ENCODE measurements at regions not wholly inside any gene's neighbourhood (a gene's known extent, or its start where the extent isn't known, plus 50 kb on each side); places are given as distances from the start of the nearest gene placed in this dataset.
A peak's percentile ranks its signal among the peaks of the same experiment; 100 is the strongest.

- DNase-seq = no peak
Observed at GRCh38 chr6:122524056-122524455, 52.4 kb upstream of the SERINC1 start.

DNA sequence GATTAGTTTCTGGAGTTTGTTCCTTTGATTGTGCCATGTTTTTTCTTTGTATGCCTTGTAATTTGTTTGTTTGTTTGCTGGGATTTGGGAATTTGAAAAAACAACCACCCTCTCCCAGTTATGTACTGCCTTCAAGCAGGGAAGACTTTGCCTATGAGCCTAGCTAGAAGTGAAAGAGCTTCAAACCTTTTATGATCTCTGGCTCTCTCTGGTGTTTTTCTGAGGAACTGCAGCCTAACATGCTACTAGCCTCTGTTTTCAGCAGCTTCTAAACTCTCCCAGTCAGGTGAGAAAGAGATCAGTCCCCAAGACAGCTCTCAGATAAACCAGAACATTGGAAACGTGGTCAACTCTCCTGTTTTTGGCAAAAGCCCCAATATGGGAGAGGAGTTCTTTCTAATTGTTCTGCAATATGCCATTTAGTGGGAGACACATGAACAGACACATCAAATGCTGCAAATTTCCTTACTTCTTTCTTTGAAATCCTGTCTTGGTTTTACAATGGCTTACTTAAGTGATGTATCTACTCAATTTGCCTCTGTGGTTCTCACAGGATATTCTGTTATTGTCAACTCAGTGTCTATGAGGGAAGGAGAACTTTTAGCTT lies 58.9 kb upstream of the SERINC1 start:
- DNase-seq = peak; percentile 55 to 69 (median 56)

GRCh38 chr6:122548281-122548680 lies 61.9 kb upstream of the PKIB start:
- DNase-seq = no peak

DNA sequence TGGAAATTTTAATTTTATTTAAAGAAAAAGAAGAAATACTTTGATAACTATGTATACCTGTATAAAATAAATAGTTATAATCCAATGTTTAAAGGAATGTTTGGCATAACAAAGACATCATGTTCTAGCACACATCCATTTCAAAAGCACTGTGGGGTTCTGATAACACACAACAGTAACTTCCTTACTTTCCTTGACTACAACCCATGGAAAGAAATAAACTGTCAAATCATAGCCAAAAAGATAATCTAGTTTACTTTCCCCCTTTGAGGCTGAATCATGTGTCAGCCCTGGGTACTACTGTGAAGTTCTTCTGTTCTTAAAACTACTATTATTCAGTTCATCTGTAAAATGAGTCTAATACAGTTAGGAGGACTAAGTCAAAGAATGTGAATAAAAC lies 61.4 kb upstream of the PKIB start:
- no peak for DNase-seq

- peak; percentile 7 to 44 (median 19) for DNase-seq
Observed at GRCh38 chr6:122553697-122554096, 56.5 kb upstream of the PKIB start.

- DNase-seq = no peak
Observed at GRCh38 chr6:122555561-122555960, 54.6 kb upstream of the PKIB start.

- DNase-seq = no peak
Observed at GRCh38 chr6:122558080-122558479, 52.1 kb upstream of the PKIB start.
